ENCODE measurements at regions not wholly inside any gene's neighbourhood (a gene's known extent, or its start where the extent isn't known, plus 50 kb on each side); places are given as distances from the start of the nearest gene placed in this dataset.

DNA sequence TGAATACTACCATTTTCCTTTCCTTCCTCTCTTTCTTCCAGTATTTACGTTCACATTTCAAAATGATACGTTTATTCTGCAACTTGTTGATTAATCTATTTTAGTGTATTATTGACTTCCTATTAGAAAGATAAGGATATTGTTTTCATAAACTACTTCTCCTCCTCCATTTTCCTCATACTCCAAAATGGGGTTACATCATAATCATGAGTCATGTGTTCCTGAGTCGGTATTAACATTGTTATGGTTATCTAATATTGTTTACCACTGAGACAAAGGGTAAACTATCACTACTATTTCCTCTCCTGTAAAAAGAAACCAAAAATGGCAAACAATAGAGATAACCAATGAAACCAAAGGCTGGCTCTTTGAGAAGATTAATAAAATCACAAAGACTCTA, 126.5 kb upstream of the CDYL start:
- H3K9me3 Mint-ChIP-seq: peaks cover 5% of the 10 kb centered on the region; the same call in 1 of the 3 replicates
- Histone ChIP-seq H3K4me2 (no peak overlapping the region), H3K9me2 (ENCODE audit: insufficient read depth) (no peaks in the 10 kb centered on the region), H3K4me3 (no peak overlapping the region), H3K4me1 (ENCODE audit: insufficient read depth) (peaks cover 9% of the 10 kb centered on the region; the same call in 1 of the 2 replicates), H3F3A (replicated peaks; ENCODE audit: low read depth) (no peaks in the 10 kb centered on the region), H3K79me2 (replicated peaks; ENCODE audit: insufficient read depth) (no peaks in the 10 kb centered on the region), H3K27me3 (ENCODE audit: insufficient read depth) (no peaks in the 10 kb centered on the region), H3K27ac (ENCODE audit: low read depth) (no peak overlapping the region), H3K36me3 (ENCODE audit: insufficient read depth) (no peaks in the 10 kb centered on the region), H4K20me1 (replicated peaks; ENCODE audit: insufficient read depth) (no peaks in the 10 kb centered on the region), H2AFZ (no peak overlapping the region)
- H3K4me3 Mint-ChIP-seq: no peak overlapping the region
- H3K27me3 Mint-ChIP-seq (ENCODE audit: insufficient read depth, low read depth, poor library complexity): peaks cover 2% of the 10 kb centered on the region
- TF ChIP-seq, protein P1, sequence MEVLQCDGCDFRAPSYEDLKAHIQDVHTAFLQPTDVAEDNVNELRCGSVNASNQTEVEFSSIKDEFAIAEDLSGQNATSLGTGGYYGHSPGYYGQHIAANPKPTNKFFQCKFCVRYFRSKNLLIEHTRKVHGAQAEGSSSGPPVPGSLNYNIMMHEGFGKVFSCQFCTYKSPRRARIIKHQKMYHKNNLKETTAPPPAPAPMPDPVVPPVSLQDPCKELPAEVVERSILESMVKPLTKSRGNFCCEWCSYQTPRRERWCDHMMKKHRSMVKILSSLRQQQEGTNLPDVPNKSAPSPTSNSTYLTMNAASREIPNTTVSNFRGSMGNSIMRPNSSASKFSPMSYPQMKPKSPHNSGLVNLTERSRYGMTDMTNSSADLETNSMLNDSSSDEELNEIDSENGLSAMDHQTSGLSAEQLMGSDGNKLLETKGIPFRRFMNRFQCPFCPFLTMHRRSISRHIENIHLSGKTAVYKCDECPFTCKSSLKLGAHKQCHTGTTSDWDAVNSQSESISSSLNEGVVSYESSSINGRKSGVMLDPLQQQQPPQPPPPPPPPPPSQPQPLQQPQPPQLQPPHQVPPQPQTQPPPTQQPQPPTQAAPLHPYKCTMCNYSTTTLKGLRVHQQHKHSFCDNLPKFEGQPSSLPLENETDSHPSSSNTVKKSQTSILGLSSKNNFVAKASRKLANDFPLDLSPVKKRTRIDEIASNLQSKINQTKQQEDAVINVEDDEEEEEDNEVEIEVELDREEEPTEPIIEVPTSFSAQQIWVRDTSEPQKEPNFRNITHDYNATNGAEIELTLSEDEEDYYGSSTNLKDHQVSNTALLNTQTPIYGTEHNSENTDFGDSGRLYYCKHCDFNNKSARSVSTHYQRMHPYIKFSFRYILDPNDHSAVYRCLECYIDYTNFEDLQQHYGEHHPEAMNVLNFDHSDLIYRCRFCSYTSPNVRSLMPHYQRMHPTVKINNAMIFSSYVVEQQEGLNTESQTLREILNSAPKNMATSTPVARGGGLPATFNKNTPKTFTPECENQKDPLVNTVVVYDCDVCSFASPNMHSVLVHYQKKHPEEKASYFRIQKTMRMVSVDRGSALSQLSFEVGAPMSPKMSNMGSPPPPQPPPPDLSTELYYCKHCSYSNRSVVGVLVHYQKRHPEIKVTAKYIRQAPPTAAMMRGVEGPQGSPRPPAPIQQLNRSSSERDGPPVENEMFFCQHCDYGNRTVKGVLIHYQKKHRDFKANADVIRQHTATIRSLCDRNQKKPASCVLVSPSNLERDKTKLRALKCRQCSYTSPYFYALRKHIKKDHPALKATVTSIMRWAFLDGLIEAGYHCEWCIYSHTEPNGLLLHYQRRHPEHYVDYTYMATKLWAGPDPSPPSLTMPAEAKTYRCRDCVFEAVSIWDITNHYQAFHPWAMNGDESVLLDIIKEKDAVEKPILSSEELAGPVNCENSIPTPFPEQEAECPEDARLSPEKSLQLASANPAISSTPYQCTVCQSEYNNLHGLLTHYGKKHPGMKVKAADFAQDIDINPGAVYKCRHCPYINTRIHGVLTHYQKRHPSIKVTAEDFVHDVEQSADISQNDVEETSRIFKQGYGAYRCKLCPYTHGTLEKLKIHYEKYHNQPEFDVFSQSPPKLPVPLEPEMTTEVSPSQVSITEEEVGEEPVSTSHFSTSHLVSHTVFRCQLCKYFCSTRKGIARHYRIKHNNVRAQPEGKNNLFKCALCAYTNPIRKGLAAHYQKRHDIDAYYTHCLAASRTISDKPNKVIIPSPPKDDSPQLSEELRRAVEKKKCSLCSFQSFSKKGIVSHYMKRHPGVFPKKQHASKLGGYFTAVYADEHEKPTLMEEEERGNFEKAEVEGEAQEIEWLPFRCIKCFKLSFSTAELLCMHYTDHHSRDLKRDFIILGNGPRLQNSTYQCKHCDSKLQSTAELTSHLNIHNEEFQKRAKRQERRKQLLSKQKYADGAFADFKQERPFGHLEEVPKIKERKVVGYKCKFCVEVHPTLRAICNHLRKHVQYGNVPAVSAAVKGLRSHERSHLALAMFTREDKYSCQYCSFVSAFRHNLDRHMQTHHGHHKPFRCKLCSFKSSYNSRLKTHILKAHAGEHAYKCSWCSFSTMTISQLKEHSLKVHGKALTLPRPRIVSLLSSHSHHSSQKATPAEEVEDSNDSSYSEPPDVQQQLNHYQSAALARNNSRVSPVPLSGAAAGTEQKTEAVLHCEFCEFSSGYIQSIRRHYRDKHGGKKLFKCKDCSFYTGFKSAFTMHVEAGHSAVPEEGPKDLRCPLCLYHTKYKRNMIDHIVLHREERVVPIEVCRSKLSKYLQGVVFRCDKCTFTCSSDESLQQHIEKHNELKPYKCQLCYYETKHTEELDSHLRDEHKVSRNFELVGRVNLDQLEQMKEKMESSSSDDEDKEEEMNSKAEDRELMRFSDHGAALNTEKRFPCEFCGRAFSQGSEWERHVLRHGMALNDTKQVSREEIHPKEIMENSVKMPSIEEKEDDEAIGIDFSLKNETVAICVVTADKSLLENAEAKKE (CRISPR knock-in tag; IDR thresholded peaks at IDR 0.05): no peak
- TF ChIP-seq CREB1 (CRISPR knock-in tag; IDR thresholded peaks at IDR 0.05; ENCODE audit: low read depth) (no peak), STAT1 (IDR thresholded peaks at IDR 0.05; ENCODE audit: unreplicated experiment) (no peak), POLR2AphosphoS5 (IDR thresholded peaks at IDR 0.05; ENCODE audit: low read depth) (no peak), ZNF331 (CRISPR knock-in tag; IDR thresholded peaks at IDR 0.05; ENCODE audit: low read depth) (no peak), NANOG (IDR thresholded peaks at IDR 0.05; ENCODE audit: borderline replicate concordance) (no peak), EZH2 (IDR thresholded peaks at IDR 0.05; ENCODE audit: low read depth, unreplicated experiment) (no peak), JUNB (IDR thresholded peaks at IDR 0.05; ENCODE audit: unreplicated experiment) (no peak), EZH2phosphoT487 (IDR thresholded peaks at IDR 0.05; ENCODE audit: unreplicated experiment) (no peak)
- TF ChIP-seq, protein P2, sequence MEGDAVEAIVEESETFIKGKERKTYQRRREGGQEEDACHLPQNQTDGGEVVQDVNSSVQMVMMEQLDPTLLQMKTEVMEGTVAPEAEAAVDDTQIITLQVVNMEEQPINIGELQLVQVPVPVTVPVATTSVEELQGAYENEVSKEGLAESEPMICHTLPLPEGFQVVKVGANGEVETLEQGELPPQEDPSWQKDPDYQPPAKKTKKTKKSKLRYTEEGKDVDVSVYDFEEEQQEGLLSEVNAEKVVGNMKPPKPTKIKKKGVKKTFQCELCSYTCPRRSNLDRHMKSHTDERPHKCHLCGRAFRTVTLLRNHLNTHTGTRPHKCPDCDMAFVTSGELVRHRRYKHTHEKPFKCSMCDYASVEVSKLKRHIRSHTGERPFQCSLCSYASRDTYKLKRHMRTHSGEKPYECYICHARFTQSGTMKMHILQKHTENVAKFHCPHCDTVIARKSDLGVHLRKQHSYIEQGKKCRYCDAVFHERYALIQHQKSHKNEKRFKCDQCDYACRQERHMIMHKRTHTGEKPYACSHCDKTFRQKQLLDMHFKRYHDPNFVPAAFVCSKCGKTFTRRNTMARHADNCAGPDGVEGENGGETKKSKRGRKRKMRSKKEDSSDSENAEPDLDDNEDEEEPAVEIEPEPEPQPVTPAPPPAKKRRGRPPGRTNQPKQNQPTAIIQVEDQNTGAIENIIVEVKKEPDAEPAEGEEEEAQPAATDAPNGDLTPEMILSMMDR (conservative IDR thresholded peaks at IDR 0.05; ENCODE audit: low read depth in 2 of 2): no peak
- TF ChIP-seq, protein P3, sequence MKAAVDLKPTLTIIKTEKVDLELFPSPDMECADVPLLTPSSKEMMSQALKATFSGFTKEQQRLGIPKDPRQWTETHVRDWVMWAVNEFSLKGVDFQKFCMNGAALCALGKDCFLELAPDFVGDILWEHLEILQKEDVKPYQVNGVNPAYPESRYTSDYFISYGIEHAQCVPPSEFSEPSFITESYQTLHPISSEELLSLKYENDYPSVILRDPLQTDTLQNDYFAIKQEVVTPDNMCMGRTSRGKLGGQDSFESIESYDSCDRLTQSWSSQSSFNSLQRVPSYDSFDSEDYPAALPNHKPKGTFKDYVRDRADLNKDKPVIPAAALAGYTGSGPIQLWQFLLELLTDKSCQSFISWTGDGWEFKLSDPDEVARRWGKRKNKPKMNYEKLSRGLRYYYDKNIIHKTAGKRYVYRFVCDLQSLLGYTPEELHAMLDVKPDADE (IDR thresholded peaks at IDR 0.05): no peak
- TF ChIP-seq, protein P4, sequence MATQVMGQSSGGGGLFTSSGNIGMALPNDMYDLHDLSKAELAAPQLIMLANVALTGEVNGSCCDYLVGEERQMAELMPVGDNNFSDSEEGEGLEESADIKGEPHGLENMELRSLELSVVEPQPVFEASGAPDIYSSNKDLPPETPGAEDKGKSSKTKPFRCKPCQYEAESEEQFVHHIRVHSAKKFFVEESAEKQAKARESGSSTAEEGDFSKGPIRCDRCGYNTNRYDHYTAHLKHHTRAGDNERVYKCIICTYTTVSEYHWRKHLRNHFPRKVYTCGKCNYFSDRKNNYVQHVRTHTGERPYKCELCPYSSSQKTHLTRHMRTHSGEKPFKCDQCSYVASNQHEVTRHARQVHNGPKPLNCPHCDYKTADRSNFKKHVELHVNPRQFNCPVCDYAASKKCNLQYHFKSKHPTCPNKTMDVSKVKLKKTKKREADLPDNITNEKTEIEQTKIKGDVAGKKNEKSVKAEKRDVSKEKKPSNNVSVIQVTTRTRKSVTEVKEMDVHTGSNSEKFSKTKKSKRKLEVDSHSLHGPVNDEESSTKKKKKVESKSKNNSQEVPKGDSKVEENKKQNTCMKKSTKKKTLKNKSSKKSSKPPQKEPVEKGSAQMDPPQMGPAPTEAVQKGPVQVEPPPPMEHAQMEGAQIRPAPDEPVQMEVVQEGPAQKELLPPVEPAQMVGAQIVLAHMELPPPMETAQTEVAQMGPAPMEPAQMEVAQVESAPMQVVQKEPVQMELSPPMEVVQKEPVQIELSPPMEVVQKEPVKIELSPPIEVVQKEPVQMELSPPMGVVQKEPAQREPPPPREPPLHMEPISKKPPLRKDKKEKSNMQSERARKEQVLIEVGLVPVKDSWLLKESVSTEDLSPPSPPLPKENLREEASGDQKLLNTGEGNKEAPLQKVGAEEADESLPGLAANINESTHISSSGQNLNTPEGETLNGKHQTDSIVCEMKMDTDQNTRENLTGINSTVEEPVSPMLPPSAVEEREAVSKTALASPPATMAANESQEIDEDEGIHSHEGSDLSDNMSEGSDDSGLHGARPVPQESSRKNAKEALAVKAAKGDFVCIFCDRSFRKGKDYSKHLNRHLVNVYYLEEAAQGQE (IDR thresholded peaks at IDR 0.05; ENCODE audit: unreplicated experiment): no peak
- no peak overlapping the region for H3K27ac Mint-ChIP-seq
- ATAC-seq (no peak), DNase-seq (ENCODE audit: low spot score) (no peak)
- H3K4me1 Mint-ChIP-seq: peaks cover 31% of the 10 kb centered on the region
- H3K36me3 Mint-ChIP-seq (ENCODE audit: low read depth): peaks cover 4% of the 10 kb centered on the region; the same call in 2 of the 3 replicates

Data from GM23338 (cell line).